K562 (cell line): ENCODE measurements at regions not wholly inside any gene's neighbourhood (a gene's known extent, or its start where the extent isn't known, plus 50 kb on each side); places are given as distances from the start of the nearest gene placed in this dataset.

ENCODE experiments used
- ATAC-seq: fragments of 200-7000 bp; cut with Tn5 transposase; 3 replicates; pipeline ENCODE4 v1.9.1; 2020; ENCODE audit warnings: moderate library complexity
- BruUV-seq: library from RNA; stranded (reverse); fragments of 400-500 nt; replicated peaks from 2 replicates; lab custom pipeline; 2021; lab: Mats Ljungman, UMichigan
- CTCF ChIA-PET: fragments of 300-600 bp; formaldehyde crosslinking; extraction: SDS; loops from one replicate; lab custom pipeline; 2021; ENCODE audit warnings: low intra/inter-chr PET ratio; lab: Yijun Ruan, JAX
- POLR2A ChIA-PET: fragments of 300-600, 350-650 bp; sonication (Branson Sonifier 250); formaldehyde crosslinking; extraction: SDS; loops from one replicate; lab custom pipeline; 2021; ENCODE audit warnings: antibody characterized with exemption, inconsistent platforms; lab: Yijun Ruan, JAX
- DNase-seq, 4 experiments: peaks; one replicate each; pipeline versions ENCODE4 v3.0.0 to v3.0.0-alpha.2; 2011 to 2018; ENCODE audit warnings: low spot score in 3 of 4, mixed read lengths in 3 of 4; ENCODE audit errors: extremely low read depth in 1 of 4
- FAIRE-seq: peaks from 2 replicates; lab custom pipeline; 2011; peaks lifted over from hg19 to GRCh38; lab: Jason Lieb, UNC
- H2AFZ ChIP-seq: 2 replicates; pipeline ENCODE4 v1.6.0; 2011; ENCODE audit warnings: low read depth, low read length, control low read depth, inconsistent platforms
- H3K27ac ChIP-seq: fragments of 200-600 bp; 3 replicates; pipeline ENCODE4 v1.8.0; 2011; ENCODE audit warnings: low read depth, mild to moderate bottlenecking, control low read depth, inconsistent platforms, low read length, moderate library complexity, mixed read lengths; ENCODE audit errors: extremely low read depth
- H3K27me3 ChIP-seq, 2 experiments: fragments of 300-600 bp in 1 of 2; 2 replicates in 1 of 2; 3 replicates in 1 of 2; pipeline versions ENCODE4 v1.6.0 to v1.8.0; 2011; ENCODE audit warnings: inconsistent platforms in 2 of 2, low read length in 2 of 2, mild to moderate bottlenecking in 1 of 2, mixed read lengths in 1 of 2, moderate library complexity in 1 of 2; ENCODE audit not compliant: control insufficient read depth in 2 of 2, insufficient read depth in 2 of 2
- H3K36me3 ChIP-seq: fragments of 300-600 bp; 3 replicates; pipeline ENCODE4 v1.8.0; 2011; ENCODE audit warnings: mild to moderate bottlenecking, low read length, inconsistent platforms; ENCODE audit not compliant: control insufficient read depth, insufficient read depth
- H3K4me1 ChIP-seq, 2 experiments: fragments of 200-600 bp in 1 of 2; replicated peaks in 1 of 2; 2 replicates in 1 of 2; 3 replicates in 1 of 2; pipeline versions ENCODE4 v1.5.1 to v1.8.0; 2011; ENCODE audit warnings: inconsistent platforms in 2 of 2, low read length in 2 of 2, mild to moderate bottlenecking in 1 of 2, mixed read lengths in 1 of 2, moderate library complexity in 1 of 2; ENCODE audit not compliant: control insufficient read depth in 2 of 2, insufficient read depth in 2 of 2
- H3K4me2 ChIP-seq: 2 replicates; pipeline ENCODE4 v1.6.1; 2011; ENCODE audit warnings: low read length, control low read depth, inconsistent platforms, mixed read lengths; ENCODE audit not compliant: insufficient read depth
- H3K4me3 ChIP-seq: fragments of 200-600 bp; sonication (generic), shearing (Covaris generic); 2 replicates; pipeline ENCODE4 v1.5.1; 2016; ENCODE audit warnings: control low read depth, inconsistent platforms
- H3K79me2 ChIP-seq: fragments of 200-600 bp; 3 replicates; pipeline ENCODE4 v1.8.0; 2011; ENCODE audit warnings: low read length, inconsistent platforms; ENCODE audit not compliant: control insufficient read depth, insufficient read depth
- H3K9ac ChIP-seq, 2 experiments: 2 replicates each; pipeline versions ENCODE4 v1.6.0 to v1.6.1; 2011; ENCODE audit warnings: low read depth in 2 of 2, low read length in 2 of 2, control low read depth in 1 of 2, inconsistent platforms in 1 of 2, mild to moderate bottlenecking in 1 of 2, mixed read lengths in 1 of 2; ENCODE audit not compliant: insufficient read depth in 1 of 2
- H3K9me1 ChIP-seq: one replicate; pipeline ENCODE4 v1.6.0; 2011; ENCODE audit warnings: inconsistent platforms, mild to moderate bottlenecking, low read length, moderate library complexity; ENCODE audit not compliant: control insufficient read depth, insufficient read depth
- H3K9me3 ChIP-seq: replicated peaks from 2 replicates; pipeline ENCODE4 v1.5.1; 2011; ENCODE audit warnings: low read depth, low read length, inconsistent platforms; ENCODE audit not compliant: control insufficient read depth, insufficient read depth
- H4K20me1 ChIP-seq: replicated peaks from 2 replicates; pipeline ENCODE4 v1.6.1; 2011; ENCODE audit warnings: low read length, inconsistent platforms, mixed read lengths; ENCODE audit not compliant: control insufficient read depth, insufficient read depth
- ARID1B ChIP-seq: fragments of 450-650 bp; IDR thresholded peaks from 2 replicates; pipeline ENCODE4 v1.6.1; 2016; ENCODE audit warnings: antibody characterized with exemption, mild to moderate bottlenecking, inconsistent platforms
- CHAMP1 ChIP-seq: fragments of 450-650 bp; IDR thresholded peaks from 2 replicates; pipeline ENCODE4 v1.6.1; 2016; ENCODE audit warnings: mild to moderate bottlenecking
- HDAC1 ChIP-seq, 2 experiments: fragments of 450-650 bp; IDR thresholded peaks; 2 replicates each; pipeline ENCODE4 v1.6.1; 2016 to 2017; ENCODE audit warnings: inconsistent platforms in 1 of 2, mild to moderate bottlenecking in 1 of 2, moderate library complexity in 1 of 2
- KLF10 ChIP-seq: fragments of 250-450 bp; sonication (Bioruptor Pico); IDR thresholded peaks from 2 replicates; pipeline ENCODE4 v1.6.1; 2021; ENCODE audit warnings: matching md5 sums
- PML ChIP-seq: IDR thresholded peaks from 2 replicates; pipeline ENCODE4 v1.6.1; 2012; ENCODE audit warnings: low read length, inconsistent platforms
- SNAPC5 ChIP-seq: fragments of 250-450 bp; sonication (Bioruptor Pico); IDR thresholded peaks from 2 replicates; pipeline ENCODE4 v1.8.0; 2021; ENCODE audit warnings: moderate library complexity, mild to moderate bottlenecking, inconsistent platforms
- STAT6 ChIP-seq: sonication (generic); formaldehyde crosslinking; IDR thresholded peaks from 2 replicates; pipeline ENCODE4 v1.8.1; 2023; ENCODE audit warnings: mild to moderate bottlenecking, missing genetic modification reagents
- TCFL5 ChIP-seq: fragments of 250-450 bp; sonication (Bioruptor Pico); conservative IDR thresholded peaks from 2 replicates; pipeline ENCODE4 v1.6.1; 2021; ENCODE audit warnings: mild to moderate bottlenecking, moderate library complexity, matching md5 sums
- TFAP4 ChIP-seq: sonication (generic); formaldehyde crosslinking; IDR thresholded peaks from 2 replicates; pipeline ENCODE4 v1.8.0; 2022; ENCODE audit warnings: missing genetic modification reagents, mild to moderate bottlenecking, moderate library complexity, borderline replicate concordance
- ZBTB9 ChIP-seq: fragments of 450-650 bp; formaldehyde crosslinking; IDR thresholded peaks from 2 replicates; pipeline ENCODE4 v1.4.0; 2020; ENCODE audit warnings: mild to moderate bottlenecking, moderate library complexity
- ZNF175 ChIP-seq: fragments of 200-800 bp; sonication (Bioruptor generic); IDR thresholded peaks from 2 replicates; pipeline ENCODE4 v1.6.1; 2016; ENCODE audit warnings: low read depth, mild to moderate bottlenecking, missing genetic modification characterization, missing compliant biosample characterization
- ZNF324 ChIP-seq: fragments of 250-450 bp; sonication (Bioruptor Pico); IDR thresholded peaks from 2 replicates; pipeline ENCODE4 v1.4.0; 2020; ENCODE audit warnings: mild to moderate bottlenecking
- ZNF354B ChIP-seq: fragments of 250-450 bp; sonication (Bioruptor Pico); IDR thresholded peaks from 2 replicates; pipeline ENCODE4 v1.4.0; 2020
- ZNF408 ChIP-seq: fragments of 250-450 bp; sonication (Bioruptor Pico); IDR thresholded peaks from 2 replicates; pipeline ENCODE4 v1.4.0; 2020; ENCODE audit warnings: low read depth, mild to moderate bottlenecking, moderate library complexity
- WGBS: fragments of 100-300 bp; shearing (Covaris generic); methylation state at CpG from one replicate; pipeline ENCODE4 v1.1.6; 2016; ENCODE audit warnings: low coverage, mixed read lengths; ENCODE audit not compliant: insufficient coverage; ENCODE audit errors: missing lambda C conversion rate; 5-methylcytosine and 5-hydroxymethylcytosine counted together
- in situ Hi-C: fragments of 300-500 bp; cut with MboI; formaldehyde crosslinking; loops from 4 replicates; pipeline ENCODE4 v1.15.0; 2018; ENCODE audit warnings: inconsistent platforms, mixed read lengths
- intact Hi-C: fragments of 100-400 bp; cut with micrococcal nuclease; formaldehyde crosslinking; loops from 2 replicates; pipeline ENCODE4 v1.14.2; 2022

- no peak for TF ChIP-seq TFAP4 (CRISPR knock-in tag)
- no peak for TF ChIP-seq TCFL5
- TF ChIP-seq SNAPC5 (CRISPR knock-in tag), result no peak
- TF ChIP-seq ZNF175, result no peak
- no peak for TF ChIP-seq ZBTB9 (CRISPR knock-in tag)
- no peak for TF ChIP-seq PML
- no peak for TF ChIP-seq ARID1B
- TF ChIP-seq HDAC1 (IDR thresholded peaks at IDR 0.05), result no peak
- TF ChIP-seq KLF10, result no peak
- no peak for TF ChIP-seq ZNF408 (CRISPR knock-in tag)
These were observed 101.1 kb downstream of the ATXN3L start (continued) for GRCh38 chrX:13218758-13219157.

GRCh38 chrX:13216139-13216538, 103.7 kb downstream of the ATXN3L start:
- Histone ChIP-seq H3K36me3 (no peaks in the 10 kb centered on the region), H3K4me1 (no peaks in the 10 kb centered on the region; a peak in 1 of 5 replicates), H3K4me3 (no peak overlapping the region), H3K27ac (no peak overlapping the region), H2AFZ (no peak overlapping the region), H3K9me1 (no peaks in the 10 kb centered on the region), H3K4me2 (no peak overlapping the region), H4K20me1 (no peaks in the 10 kb centered on the region), H3K27me3 (no peaks in the 10 kb centered on the region), H3K9me3 (no peaks in the 10 kb centered on the region), H3K9ac (no peak overlapping the region), H3K79me2 (no peaks in the 10 kb centered on the region)
- ChIA-PET POLR2A (no interaction called here), CTCF (no interaction called here)
- in situ Hi-C loops (no loop called here), intact Hi-C loops (no loop called here)
- ATAC-seq (no peak), FAIRE-seq (no peak), DNase-seq (no peak)
- no TSS peak for BruUV-seq
- 33% methylated on average over 4 of the region's 4 CpGs for WGBS
- TF ChIP-seq ZNF354B (CRISPR knock-in tag), result no peak
- TF ChIP-seq CHAMP1, result no peak
- TF ChIP-seq ZBTB9 (CRISPR knock-in tag), result no peak
- no peak for TF ChIP-seq STAT6 (CRISPR knock-in tag)
- TF ChIP-seq ZNF324, result no peak
